Lung (tissue), 11 donors: ENCODE measurements at regions not wholly inside any gene's neighbourhood (a gene's known extent, or its start where the extent isn't known, plus 50 kb on each side); places are given as distances from the start of the nearest gene placed in this dataset.

Source experiments
- ATAC-seq: fragments of 200-7000 bp; cut with Tn5 transposase; one replicate; pipeline ENCODE4 v1.9.1; 2020; ENCODE audit warnings: moderate number of reproducible peaks; ENCODE audit not compliant: insufficient read depth, low FRiP score
- DNase-seq, 3 donors: peaks; one replicate each; pipeline ENCODE4 v3.0.0-alpha.2; 2013 to 2017
- H3K27ac ChIP-seq, 2 donors: one replicate each; pipeline ENCODE4 v1.5.1; 2013; ENCODE audit warnings: mild to moderate bottlenecking in 2 of 2, moderate library complexity in 2 of 2, control low read depth in 1 of 2, inconsistent platforms in 1 of 2, low read depth in 1 of 2, low read length in 1 of 2
- H3K27me3 ChIP-seq, 3 donors: one replicate each; pipeline ENCODE4 v1.5.1; 2013; ENCODE audit warnings: low read length in 2 of 3; ENCODE audit not compliant: control insufficient read depth in 3 of 3, insufficient read depth in 3 of 3
- H3K36me3 ChIP-seq, 4 donors: one replicate each; pipeline ENCODE4 v1.5.1; 2013; ENCODE audit warnings: low read length in 4 of 4, mild to moderate bottlenecking in 1 of 4, moderate library complexity in 1 of 4; ENCODE audit not compliant: control insufficient read depth in 4 of 4, insufficient read depth in 4 of 4
- H3K4me1 ChIP-seq, 5 donors: one replicate each; pipeline ENCODE4 v1.5.1; 2013; ENCODE audit warnings: low read length in 5 of 5, mild to moderate bottlenecking in 2 of 5, moderate library complexity in 1 of 5; ENCODE audit not compliant: control insufficient read depth in 5 of 5, insufficient read depth in 5 of 5
- H3K4me3 ChIP-seq: one replicate; pipeline ENCODE4 v1.5.1; 2013; ENCODE audit warnings: mild to moderate bottlenecking, control low read depth, moderate library complexity
- H3K9ac ChIP-seq, 2 donors: one replicate each; pipeline ENCODE4 v1.5.1; 2013; ENCODE audit warnings: low read length in 2 of 2, control low read depth in 1 of 2; ENCODE audit not compliant: insufficient read depth in 1 of 2
- H3K9me3 ChIP-seq, 4 donors: one replicate each; pipeline ENCODE4 v1.5.1; 2013; ENCODE audit warnings: low read length in 3 of 4, mild to moderate bottlenecking in 1 of 4, moderate library complexity in 1 of 4; ENCODE audit not compliant: control insufficient read depth in 4 of 4, insufficient read depth in 3 of 4
- CTCF ChIP-seq: IDR thresholded peaks from 2 replicates; pipeline ENCODE4 v1.5.1; 2012; ENCODE audit warnings: mild to moderate bottlenecking; ENCODE audit errors: control extremely low read depth, extremely low read depth
- WGBS, 2 donors: extraction: QIAGEN DNeasy Blood & Tissue Kit; methylation state at CpG; one replicate each; pipeline ENCODE4 v1.1.7; 2013; 5-methylcytosine and 5-hydroxymethylcytosine counted together
- donor health status: control.
- donor health status: control.
- donor health status: Bipolar disorder and iron deficiency.
- donor health status: healthy.
- donor health status: DM: yes; HTN: yes; CAD: no.

- Histone ChIP-seq H3K4me3 (no peak overlapping the region), H3K4me1 (peaks cover 0 to 5% (median 0%) of the 10 kb centered on the region in 5 donors), H3K36me3 (no peaks in the 10 kb centered on the region), H3K27ac (no peak overlapping the region), H3K9me3 (peaks cover 0 to 4% (median 1%) of the 10 kb centered on the region in 4 donors), H3K27me3 (no peaks in the 10 kb centered on the region), H3K9ac (no peak overlapping the region)
- peak; percentile 37 for ATAC-seq
- WGBS, 2 donors = 70 to 72% methylated on average over 3 of the region's 3 CpGs
- DNase-seq = peak in 2 of 3 donors; percentile 21 to 59
- TF ChIP-seq CTCF = no peak
Measured at GRCh38 chr1:219317762-219318353, 144.2 kb downstream of the LYPLAL1 start.

GRCh38 chr1:219316066-219316465 is 142.4 kb downstream of the LYPLAL1 start:
- 42 to 88% methylated on average over 1 of the region's 1 CpG for WGBS, 2 donors
- no peak for TF ChIP-seq CTCF
- Histone ChIP-seq H3K9ac (no peak overlapping the region), H3K4me3 (no peak overlapping the region), H3K4me1 (peaks cover 0 to 8% (median 0%) of the 10 kb centered on the region in 5 donors), H3K9me3 (peaks cover 0 to 4% (median 1%) of the 10 kb centered on the region in 4 donors), H3K27me3 (no peaks in the 10 kb centered on the region), H3K27ac (no peak overlapping the region), H3K36me3 (no peaks in the 10 kb centered on the region)
- ATAC-seq = no peak
- DNase-seq = no peak

- Histone ChIP-seq H3K9me3 (peaks cover 0 to 4% (median 1%) of the 10 kb centered on the region in 4 donors), H3K27ac (no peak overlapping the region), H3K4me3 (no peak overlapping the region), H3K4me1 (peaks cover 0 to 8% (median 0%) of the 10 kb centered on the region in 5 donors), H3K27me3 (no peaks in the 10 kb centered on the region), H3K9ac (no peak overlapping the region), H3K36me3 (no peaks in the 10 kb centered on the region)
- no peak for TF ChIP-seq CTCF
- 94 to 99% methylated on average over 2 of the region's 2 CpGs for WGBS, 2 donors
- DNase-seq (no peak), ATAC-seq (no peak)
Measured at GRCh38 chr1:219313961-219314360, 140.3 kb downstream of the LYPLAL1 start.

- 66 to 79% methylated on average over 3 of the region's 3 CpGs for WGBS, 2 donors
Measured at GRCh38 chr1:219312967-219313366, 139.3 kb downstream of the LYPLAL1 start.

More at GRCh38 chr1:219312967-219313366, 139.3 kb downstream of the LYPLAL1 start:
- Histone ChIP-seq H3K9ac (no peak overlapping the region), H3K4me1 (peaks cover 0 to 8% (median 0%) of the 10 kb centered on the region in 5 donors), H3K4me3 (no peak overlapping the region), H3K27ac (no peak overlapping the region), H3K36me3 (no peaks in the 10 kb centered on the region), H3K27me3 (no peaks in the 10 kb centered on the region), H3K9me3 (peaks cover 0 to 6% (median 3%) of the 10 kb centered on the region in 4 donors)
- no peak for TF ChIP-seq CTCF
- ATAC-seq = no peak
- DNase-seq = no peak
